ENCODE measurements at regions not wholly inside any gene's neighbourhood (a gene's known extent, or its start where the extent isn't known, plus 50 kb on each side); places are given as distances from the start of the nearest gene placed in this dataset.

- Histone ChIP-seq H3K27me3 (ENCODE audit: insufficient read depth, low read length) (no peaks in the 10 kb centered on the region), H2AFZ (ENCODE audit: low read length) (no peak overlapping the region)
Measured at GRCh38 chr18:22257022-22257543, 87.7 kb downstream of the GATA6 start.

GRCh38 chr18:22254088-22254487 is 84.7 kb downstream of the GATA6 start:
- Histone ChIP-seq H3F3A (ENCODE audit: insufficient read depth, low read length) (no peaks in the 10 kb centered on the region), H3K9ac (ENCODE audit: low read length) (no peak overlapping the region), H3K4me3 (ENCODE audit: low read depth, low read length, poor library complexity, severe bottlenecking) (no peak overlapping the region), H3K4me1 (ENCODE audit: insufficient read depth, low read length, severe bottlenecking) (no peaks in the 10 kb centered on the region), H3K79me2 (ENCODE audit: insufficient read depth, low read length) (no peaks in the 10 kb centered on the region), H3K4me2 (ENCODE audit: low read length) (no peak overlapping the region), H2AFZ (ENCODE audit: low read length) (no peak overlapping the region), H4K20me1 (ENCODE audit: insufficient read depth, low read length) (no peaks in the 10 kb centered on the region), H3K9me2 (ENCODE audit: low read depth, low read length) (no peaks in the 10 kb centered on the region), H3K27ac (ENCODE audit: low read depth, low read length, poor library complexity, severe bottlenecking) (no peak overlapping the region), H3K9me3 (ENCODE audit: low read length) (no peaks in the 10 kb centered on the region), H3K36me3 (ENCODE audit: insufficient read depth, low read length) (no peaks in the 10 kb centered on the region), H3K27me3 (ENCODE audit: insufficient read depth, low read length) (no peaks in the 10 kb centered on the region)
- no peak for TF ChIP-seq EZH2 (IDR thresholded peaks at IDR 0.05; ENCODE audit: borderline replicate concordance, low read length)
- TF ChIP-seq CTCF (IDR thresholded peaks at IDR 0.05; ENCODE audit: low read length): no peak

More at GRCh38 chr18:22257022-22257543, 87.7 kb downstream of the GATA6 start:
- no peaks in the 10 kb centered on the region for H3K9me2 ChIP-seq (ENCODE audit: low read depth, low read length)
- H3K9me3 ChIP-seq (ENCODE audit: low read length): no peaks in the 10 kb centered on the region
- H3K4me1 ChIP-seq (ENCODE audit: insufficient read depth, low read length, severe bottlenecking): no peaks in the 10 kb centered on the region
- TF ChIP-seq CTCF (IDR thresholded peaks at IDR 0.05; ENCODE audit: low read length): no peak
- TF ChIP-seq EZH2 (IDR thresholded peaks at IDR 0.05; ENCODE audit: borderline replicate concordance, low read length): no peak
- H3K79me2 ChIP-seq (ENCODE audit: insufficient read depth, low read length): no peaks in the 10 kb centered on the region
- no peaks in the 10 kb centered on the region for H3K36me3 ChIP-seq (ENCODE audit: insufficient read depth, low read length)
- no peak overlapping the region for H3K27ac ChIP-seq (ENCODE audit: low read depth, low read length, poor library complexity, severe bottlenecking)
- H4K20me1 ChIP-seq (ENCODE audit: insufficient read depth, low read length): no peaks in the 10 kb centered on the region
- H3K4me3 ChIP-seq (ENCODE audit: low read depth, low read length, poor library complexity, severe bottlenecking): no peak overlapping the region
- no peak overlapping the region for H3K4me2 ChIP-seq (ENCODE audit: low read length)
- H3F3A ChIP-seq (ENCODE audit: insufficient read depth, low read length): no peaks in the 10 kb centered on the region
- no peak overlapping the region for H3K9ac ChIP-seq (ENCODE audit: low read length)

- no peaks in the 10 kb centered on the region for H3K4me1 ChIP-seq (ENCODE audit: insufficient read depth, low read length, severe bottlenecking)
- no peak overlapping the region for H2AFZ ChIP-seq (ENCODE audit: low read length)
- H3K36me3 ChIP-seq (ENCODE audit: insufficient read depth, low read length): no peaks in the 10 kb centered on the region
- no peaks in the 10 kb centered on the region for H3F3A ChIP-seq (ENCODE audit: insufficient read depth, low read length)
- H3K79me2 ChIP-seq (ENCODE audit: insufficient read depth, low read length): no peaks in the 10 kb centered on the region
- no peak overlapping the region for H3K9ac ChIP-seq (ENCODE audit: low read length)
- TF ChIP-seq EZH2 (IDR thresholded peaks at IDR 0.05; ENCODE audit: borderline replicate concordance, low read length): no peak
- no peak for TF ChIP-seq CTCF (IDR thresholded peaks at IDR 0.05; ENCODE audit: low read length)
- no peaks in the 10 kb centered on the region for H3K9me3 ChIP-seq (ENCODE audit: low read length)
- H3K27ac ChIP-seq (ENCODE audit: low read depth, low read length, poor library complexity, severe bottlenecking): no peak overlapping the region
- no peak overlapping the region for H3K4me3 ChIP-seq (ENCODE audit: low read depth, low read length, poor library complexity, severe bottlenecking)
- no peaks in the 10 kb centered on the region for H3K9me2 ChIP-seq (ENCODE audit: low read depth, low read length)
- no peaks in the 10 kb centered on the region for H4K20me1 ChIP-seq (ENCODE audit: insufficient read depth, low read length)
- H3K4me2 ChIP-seq (ENCODE audit: low read length): no peak overlapping the region
- no peaks in the 10 kb centered on the region for H3K27me3 ChIP-seq (ENCODE audit: insufficient read depth, low read length)
Measured at GRCh38 chr18:22253676-22254075, 84.3 kb downstream of the GATA6 start.

Data from OCI-LY1 (cell line).